ENCODE measurements at regions not wholly inside any gene's neighbourhood (a gene's known extent, or its start where the extent isn't known, plus 50 kb on each side); places are given as distances from the start of the nearest gene placed in this dataset.

GRCh38 chr5:167726642-167727041 is 564.8 kb upstream of the WWC1 start:
- TF ChIP-seq CTCF (IDR thresholded peaks at IDR 0.05) (no peak), POLR2A (IDR thresholded peaks at IDR 0.05) (no peak)
